Activated CD4-positive, alpha-beta memory T cell treated with anti-CD3 and anti-CD28 coated beads, Interleukin-2, amount 10 ng/mL, durations not matched to agents 7 days and 5 days (primary cell): ENCODE measurements at regions not wholly inside any gene's neighbourhood (a gene's known extent, or its start where the extent isn't known, plus 50 kb on each side); places are given as distances from the start of the nearest gene placed in this dataset.
A peak's percentile ranks its signal among the peaks of the same experiment; 100 is the strongest.
"Not testable (repeated sequence)": the region's sequence is repeated elsewhere in the genome, so short reads cannot be mapped to it uniquely, and the experiment has no call there.

Experiments used
- CTCF ChIA-PET: fragments of 350-600 bp; sonication (Branson Sonifier 250); formaldehyde crosslinking; loops from one replicate; lab custom pipeline; 2021; ENCODE audit warnings: antibody characterized with exemption, inconsistent platforms; lab: Charles Lee
- POLR2A ChIA-PET: fragments of 350-600 bp; sonication (Branson Sonifier 250); formaldehyde crosslinking; loops from one replicate; lab custom pipeline; 2021; ENCODE audit warnings: antibody characterized with exemption; lab: Charles Lee
- DNase-seq: peaks from one replicate; pipeline ENCODE4 v3.0.0-alpha.2; 2020
- H3K27ac Mint-ChIP-seq: one replicate; pipeline ENCODE4 v1.8.0; 2021; ENCODE audit warnings: mild to moderate bottlenecking, mixed read lengths
- H3K27me3 Mint-ChIP-seq: one replicate; pipeline ENCODE4 v1.8.0; 2021; ENCODE audit warnings: mixed read lengths
- H3K36me3 Mint-ChIP-seq: one replicate; pipeline ENCODE4 v1.8.0; 2021; ENCODE audit warnings: low read depth, mixed read lengths
- H3K4me1 Mint-ChIP-seq: one replicate; pipeline ENCODE4 v1.8.0; 2021; ENCODE audit warnings: mixed read lengths
- H3K4me3 Mint-ChIP-seq: one replicate; pipeline ENCODE4 v1.8.0; 2021; ENCODE audit warnings: mild to moderate bottlenecking, mixed read lengths
- H3K9me3 Mint-ChIP-seq: one replicate; pipeline ENCODE4 v1.8.0; 2021; ENCODE audit warnings: mixed read lengths

DNA sequence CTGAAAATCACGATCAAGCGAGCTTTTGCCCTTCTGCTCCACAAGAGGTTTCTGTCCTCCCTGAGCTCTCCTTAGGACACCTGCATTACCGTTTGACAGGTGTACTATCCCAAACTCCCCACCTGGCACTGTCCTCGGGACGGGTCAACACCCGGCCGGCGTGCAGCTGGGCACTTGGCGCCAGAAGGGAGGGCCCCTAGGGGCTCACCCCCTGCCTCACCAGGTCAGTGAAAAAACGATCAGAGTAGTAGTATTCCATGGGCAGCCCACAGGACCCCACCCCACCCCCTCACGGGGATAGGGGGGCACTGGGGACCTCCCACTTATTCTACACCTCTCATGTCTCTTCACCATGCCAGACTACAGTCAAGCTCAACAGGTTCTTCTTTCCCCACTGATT, 117.6 kb upstream of the ANKRD30BL start:
- Mint-ChIP-seq H3K27ac (no peak overlapping the region), H3K27me3 (no peaks in the 10 kb centered on the region), H3K4me3 (no peak overlapping the region), H3K9me3 (peaks cover 30% of the 10 kb centered on the region), H3K4me1 (no peaks in the 10 kb centered on the region), H3K36me3 (no peaks in the 10 kb centered on the region)
- no peak for DNase-seq
- ChIA-PET POLR2A (no interaction called here), CTCF (no interaction called here)

DNA sequence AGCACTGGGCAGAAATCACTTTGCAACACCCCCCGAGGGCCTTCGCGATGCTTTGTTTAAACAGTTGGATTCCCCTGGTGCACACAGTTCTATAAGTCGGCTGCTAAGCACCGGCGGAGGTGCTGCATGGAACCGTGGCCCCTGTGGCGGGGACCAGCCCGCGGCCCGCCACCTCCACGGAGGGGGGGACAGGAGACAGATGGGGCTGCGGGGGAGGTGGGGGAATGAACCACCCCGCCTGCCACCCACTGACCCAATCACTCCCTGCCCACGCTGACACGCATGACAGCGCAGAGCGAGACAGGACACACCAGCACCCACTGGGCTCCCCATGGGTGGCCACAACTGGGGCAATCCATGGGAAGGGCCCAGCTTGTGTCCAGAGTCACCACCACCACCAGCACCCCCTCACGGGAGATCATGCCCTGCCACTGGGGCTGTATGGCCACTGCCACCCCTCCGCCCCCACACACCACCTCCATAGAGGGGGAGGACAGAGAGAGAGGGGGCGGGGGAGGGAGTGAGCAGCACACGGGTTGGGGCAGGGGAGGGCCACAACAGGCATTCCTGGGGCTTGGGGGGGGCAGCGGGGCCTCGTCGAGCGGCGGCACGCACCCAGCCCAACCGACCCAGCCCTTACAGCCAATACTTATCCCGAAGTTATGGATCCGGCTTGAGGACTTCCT, 118.3 kb upstream of the ANKRD30BL start:
- H3K27ac Mint-ChIP-seq, result no peak overlapping the region
- ChIA-PET POLR2A (no interaction called here), CTCF (no interaction called here)
- no peaks in the 10 kb centered on the region for H3K36me3 Mint-ChIP-seq
- H3K9me3 Mint-ChIP-seq, result peaks cover 30% of the 10 kb centered on the region
- DNase-seq, result no peak
- no peak overlapping the region for H3K4me3 Mint-ChIP-seq
- H3K27me3 Mint-ChIP-seq, result no peaks in the 10 kb centered on the region
- no peaks in the 10 kb centered on the region for H3K4me1 Mint-ChIP-seq

DNA sequence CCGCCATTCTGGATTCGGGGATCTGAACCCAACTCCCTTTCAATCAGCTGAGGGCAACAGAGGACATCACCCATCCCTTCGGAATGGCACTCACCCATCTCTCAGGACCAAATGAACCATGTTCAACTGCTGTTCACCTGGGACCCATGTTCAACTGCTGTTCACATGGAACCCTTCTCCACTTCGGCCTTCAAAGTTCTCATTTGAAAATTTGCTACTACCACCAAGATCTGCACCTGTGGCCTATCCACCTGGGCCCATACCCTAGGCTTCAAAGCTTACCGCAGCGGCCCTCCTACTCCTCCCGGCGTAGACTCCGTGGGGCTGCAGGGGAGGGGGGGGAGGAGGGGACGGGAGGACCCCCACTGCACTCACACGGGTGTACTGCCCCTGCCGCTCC, 119.2 kb upstream of the ANKRD30BL start:
- POLR2A ChIA-PET, result no interaction called here
- Mint-ChIP-seq H3K4me3 (no peak overlapping the region), H3K27me3 (no peaks in the 10 kb centered on the region), H3K36me3 (no peaks in the 10 kb centered on the region), H3K27ac (no peak overlapping the region), H3K4me1 (no peaks in the 10 kb centered on the region), H3K9me3 (peaks cover 30% of the 10 kb centered on the region)
- CTCF ChIA-PET, result no interaction called here
- no peak for DNase-seq

DNA sequence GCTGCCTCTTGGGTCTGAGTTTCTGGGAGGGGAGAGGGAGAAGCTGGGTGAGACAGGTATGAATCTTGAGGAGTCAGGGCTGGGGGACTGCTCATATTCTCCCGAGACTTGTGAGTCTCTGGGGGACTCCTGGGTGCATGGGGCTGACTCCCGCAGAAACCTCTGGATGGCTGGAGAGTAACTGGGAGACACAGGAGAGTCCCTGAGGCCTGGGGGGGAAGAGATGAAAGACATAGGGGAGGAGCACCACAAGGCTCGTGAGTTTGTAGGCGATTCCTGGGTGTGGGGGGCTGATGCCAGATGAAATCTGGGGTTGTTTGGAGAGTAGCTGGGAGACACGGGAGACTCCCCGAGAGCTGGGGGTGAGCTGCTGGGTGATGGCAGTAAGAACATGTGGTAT, 120.4 kb upstream of the ANKRD30BL start:
- POLR2A ChIA-PET, H3K27me3 Mint-ChIP-seq, CTCF ChIA-PET, DNase-seq, H3K4me1 Mint-ChIP-seq, H3K27ac Mint-ChIP-seq, H3K4me3 Mint-ChIP-seq, H3K36me3 Mint-ChIP-seq: not testable (repeated sequence)
- peaks cover 22% of the 10 kb centered on the region for H3K9me3 Mint-ChIP-seq

DNA sequence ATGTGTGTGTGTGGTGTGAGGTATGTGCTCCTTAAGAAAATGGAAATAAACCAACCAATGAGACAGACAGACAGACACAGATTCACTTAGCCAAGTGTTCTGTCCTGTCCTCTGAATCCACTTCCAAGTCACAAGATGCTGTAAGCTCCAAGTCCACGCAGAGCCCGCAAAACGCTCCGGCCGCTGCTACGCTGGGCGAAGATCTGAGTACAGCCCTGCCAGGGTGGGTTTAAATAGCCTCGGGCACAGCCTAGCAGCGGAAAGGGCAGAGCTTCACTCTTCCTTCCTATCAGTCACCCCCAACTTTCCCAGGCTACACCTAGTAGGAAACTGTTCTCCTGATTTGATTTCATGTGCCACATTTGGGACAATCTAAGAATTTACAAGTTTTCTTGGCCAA, 121.2 kb upstream of the ANKRD30BL start:
- no peak overlapping the region for H3K4me3 Mint-ChIP-seq
- no peaks in the 10 kb centered on the region for H3K4me1 Mint-ChIP-seq
- H3K27me3 Mint-ChIP-seq, result no peaks in the 10 kb centered on the region
- H3K9me3 Mint-ChIP-seq, result peaks cover 19% of the 10 kb centered on the region
- H3K27ac Mint-ChIP-seq, result no peak overlapping the region
- no peaks in the 10 kb centered on the region for H3K36me3 Mint-ChIP-seq
- ChIA-PET POLR2A (no interaction called here), CTCF (no interaction called here)
- DNase-seq, result no peak

DNA sequence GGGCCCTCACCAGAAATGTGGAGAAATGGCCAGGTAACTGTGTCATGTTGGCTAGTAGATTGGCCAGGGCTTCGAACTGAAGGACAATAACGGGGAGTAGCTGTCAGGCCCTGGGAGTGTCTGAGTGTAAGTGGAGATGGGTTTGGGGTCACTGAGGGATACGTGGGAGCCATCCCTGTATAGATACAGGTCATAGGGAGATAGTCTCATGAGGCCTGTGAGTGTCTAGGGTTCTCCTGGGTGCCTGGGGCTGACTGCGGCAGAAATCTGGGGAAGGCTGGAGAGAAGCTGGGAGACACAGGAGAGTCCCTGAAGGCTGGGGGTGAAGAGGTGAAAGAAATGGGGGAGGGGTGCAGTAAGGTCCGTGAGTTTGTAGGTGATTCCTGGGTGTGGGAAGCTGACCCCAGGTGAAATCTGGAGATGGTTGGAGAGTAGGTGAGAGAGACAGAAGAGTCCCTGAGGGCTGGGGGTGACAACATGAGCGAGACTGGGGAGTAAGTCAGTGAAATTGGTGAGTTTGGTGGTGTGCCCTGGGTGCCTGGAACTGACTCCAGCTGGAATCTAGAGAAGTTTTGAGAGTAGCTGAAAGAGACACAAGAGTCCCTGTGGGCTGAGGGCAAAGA, 124.6 kb upstream of the ANKRD30BL start:
- H3K36me3 Mint-ChIP-seq, H3K27me3 Mint-ChIP-seq, H3K27ac Mint-ChIP-seq, H3K4me1 Mint-ChIP-seq, H3K9me3 Mint-ChIP-seq, H3K4me3 Mint-ChIP-seq, CTCF ChIA-PET, POLR2A ChIA-PET, DNase-seq: not testable (repeated sequence)

DNA sequence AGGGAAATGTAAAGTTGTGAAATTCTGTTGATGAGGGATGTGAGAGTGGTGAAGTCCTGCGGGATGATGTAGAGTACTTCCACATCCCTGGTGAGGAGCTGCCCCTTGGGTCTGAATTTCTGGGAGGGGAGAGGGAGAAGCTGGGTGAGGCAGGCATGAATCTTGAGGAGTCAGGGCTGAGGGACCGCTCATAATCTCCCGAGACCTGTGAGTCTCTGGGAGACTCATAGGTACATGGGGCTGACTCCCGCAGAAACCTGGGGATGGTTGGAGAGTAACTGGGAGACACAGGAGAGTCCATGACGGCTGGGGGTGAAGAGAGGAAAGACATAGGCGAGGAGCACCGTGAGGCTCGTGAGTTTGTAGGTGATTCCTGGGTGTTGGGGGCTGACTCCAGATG, 126.2 kb upstream of the ANKRD30BL start:
- CTCF ChIA-PET, result not testable (repeated sequence)

DNA sequence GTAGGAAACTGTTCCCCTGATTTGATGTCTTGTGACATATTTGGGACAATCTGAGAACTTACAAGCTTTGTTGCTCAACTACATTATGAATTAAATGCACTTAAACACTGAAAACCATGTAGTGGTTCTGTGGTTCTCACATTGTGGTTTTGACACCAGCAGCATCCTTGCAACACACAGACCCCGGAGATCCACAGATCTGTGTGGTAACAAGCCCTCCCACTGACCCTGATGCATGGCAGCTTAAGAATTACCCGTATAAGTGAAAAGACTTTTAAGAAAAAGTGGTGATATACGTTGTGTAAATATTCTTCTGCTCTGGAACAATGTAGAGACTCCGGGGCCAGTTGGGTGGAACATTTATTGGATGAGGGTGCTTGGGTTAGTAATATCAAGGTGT, 127.4 kb upstream of the ANKRD30BL start:
- H3K27me3 Mint-ChIP-seq, H3K4me1 Mint-ChIP-seq, CTCF ChIA-PET, POLR2A ChIA-PET, H3K9me3 Mint-ChIP-seq, H3K36me3 Mint-ChIP-seq, H3K27ac Mint-ChIP-seq, H3K4me3 Mint-ChIP-seq, DNase-seq: not testable (repeated sequence)

More for the DNA sequence above, 126.2 kb upstream of the ANKRD30BL start:
- H3K36me3 Mint-ChIP-seq, H3K4me1 Mint-ChIP-seq, H3K27ac Mint-ChIP-seq, H3K4me3 Mint-ChIP-seq, H3K27me3 Mint-ChIP-seq, DNase-seq, POLR2A ChIA-PET, H3K9me3 Mint-ChIP-seq: not testable (repeated sequence)

DNA sequence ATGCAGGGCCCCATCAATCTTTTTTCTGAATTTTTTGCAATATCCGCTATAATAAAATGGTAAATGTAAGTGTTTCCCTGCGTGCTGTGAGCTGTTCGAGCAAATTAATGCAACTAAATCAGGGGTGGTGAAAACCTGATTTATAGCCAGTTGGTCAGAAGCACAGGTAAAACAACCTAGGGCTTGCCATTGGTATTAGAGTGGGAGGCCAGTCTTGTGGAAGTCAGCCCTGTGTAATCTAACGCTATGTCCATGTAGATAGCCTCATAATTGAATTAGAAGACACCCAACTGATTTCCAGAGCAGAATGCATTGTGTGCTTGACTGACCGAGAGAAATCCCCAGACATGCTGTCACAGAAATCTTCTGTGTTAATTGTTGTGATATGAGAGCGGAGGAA, 126.8 kb upstream of the GPR39 start:
- DNase-seq, result not testable (repeated sequence)

DNA sequence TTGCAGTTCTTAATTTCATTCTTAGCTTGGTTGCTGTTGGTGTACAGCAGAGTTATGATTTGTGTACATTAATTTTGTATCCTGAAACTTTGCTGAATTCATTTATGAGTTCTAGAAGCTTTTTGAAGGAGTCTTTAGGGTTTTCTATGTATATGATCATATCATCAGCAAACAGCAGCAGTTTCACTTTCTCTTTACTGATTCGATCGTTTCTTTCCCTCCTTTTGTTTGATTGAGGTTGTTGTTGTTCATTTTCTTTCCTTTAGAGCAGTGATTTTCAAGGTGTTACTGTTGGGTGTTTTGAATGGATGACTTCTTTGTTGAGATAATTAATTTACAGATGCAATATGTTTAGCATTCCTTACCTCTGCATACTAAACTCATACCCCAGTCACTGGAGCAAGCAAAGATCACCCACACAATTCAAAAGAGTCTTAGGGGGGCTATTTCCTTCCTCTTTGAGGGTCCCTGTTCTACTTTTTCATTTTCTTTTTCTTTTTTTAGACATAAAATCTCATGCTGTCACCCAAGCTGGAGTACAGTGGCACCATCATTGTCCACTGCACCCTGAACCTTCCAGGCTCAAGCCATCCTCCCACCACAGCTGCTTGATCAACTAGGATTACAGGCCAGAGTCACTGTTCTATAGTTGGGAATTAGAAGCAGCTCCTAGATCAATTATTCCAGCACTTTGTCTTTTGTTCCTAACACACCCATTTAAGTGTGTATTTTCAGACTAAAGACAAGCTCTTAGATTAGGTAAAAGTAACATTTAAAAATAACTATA, 115.8 kb upstream of the GPR39 start:
- H3K36me3 Mint-ChIP-seq, H3K9me3 Mint-ChIP-seq, DNase-seq, H3K27me3 Mint-ChIP-seq, H3K4me1 Mint-ChIP-seq, POLR2A ChIA-PET, CTCF ChIA-PET: not testable (repeated sequence)
- peak overlapping the region; percentile 70 for H3K4me3 Mint-ChIP-seq
- peak overlapping the region; percentile 49 for H3K27ac Mint-ChIP-seq

More for the DNA sequence above, 126.8 kb upstream of the GPR39 start:
- POLR2A ChIA-PET, H3K27ac Mint-ChIP-seq, H3K27me3 Mint-ChIP-seq, H3K4me1 Mint-ChIP-seq, H3K9me3 Mint-ChIP-seq, CTCF ChIA-PET, H3K36me3 Mint-ChIP-seq, H3K4me3 Mint-ChIP-seq: not testable (repeated sequence)

DNA sequence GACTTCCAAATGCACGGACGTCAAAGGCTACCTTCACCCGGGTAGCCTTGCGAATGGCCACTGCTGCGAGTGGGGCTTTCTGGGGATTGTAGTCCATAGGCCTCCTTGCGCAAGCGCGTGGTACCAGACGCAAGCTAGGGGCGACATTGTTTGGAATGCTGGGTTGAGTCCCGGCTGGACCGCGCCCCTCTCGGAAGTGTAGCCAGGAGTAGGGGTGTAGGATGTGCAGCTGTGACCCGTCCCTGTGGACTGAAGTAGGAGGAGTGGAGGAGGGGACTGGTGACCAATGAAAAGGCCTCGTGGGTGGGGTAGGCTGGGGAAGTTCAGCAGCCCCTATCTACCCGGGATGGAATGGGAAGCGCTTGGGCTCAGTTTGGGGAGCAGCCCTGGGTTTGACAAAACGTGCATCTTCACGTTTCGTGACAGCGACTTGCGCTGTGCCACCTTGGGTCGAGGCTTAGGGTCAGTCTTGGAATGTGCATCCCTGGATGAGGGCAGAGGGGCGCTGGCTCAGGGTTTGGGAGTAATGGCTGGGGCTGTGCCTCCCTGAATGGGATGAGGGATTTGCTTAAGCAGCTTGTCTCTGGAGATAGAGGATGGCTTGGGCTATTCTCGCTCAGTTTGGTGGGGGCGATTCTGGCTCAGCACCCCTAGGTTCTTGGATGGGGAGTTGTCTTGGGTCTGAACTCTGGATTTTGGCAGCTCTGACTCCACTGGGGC, 111.8 kb upstream of the GPR39 start:
- H3K27me3 Mint-ChIP-seq, DNase-seq, CTCF ChIA-PET, H3K4me1 Mint-ChIP-seq, POLR2A ChIA-PET, H3K4me3 Mint-ChIP-seq, H3K27ac Mint-ChIP-seq, H3K36me3 Mint-ChIP-seq, H3K9me3 Mint-ChIP-seq: not testable (repeated sequence)

DNA sequence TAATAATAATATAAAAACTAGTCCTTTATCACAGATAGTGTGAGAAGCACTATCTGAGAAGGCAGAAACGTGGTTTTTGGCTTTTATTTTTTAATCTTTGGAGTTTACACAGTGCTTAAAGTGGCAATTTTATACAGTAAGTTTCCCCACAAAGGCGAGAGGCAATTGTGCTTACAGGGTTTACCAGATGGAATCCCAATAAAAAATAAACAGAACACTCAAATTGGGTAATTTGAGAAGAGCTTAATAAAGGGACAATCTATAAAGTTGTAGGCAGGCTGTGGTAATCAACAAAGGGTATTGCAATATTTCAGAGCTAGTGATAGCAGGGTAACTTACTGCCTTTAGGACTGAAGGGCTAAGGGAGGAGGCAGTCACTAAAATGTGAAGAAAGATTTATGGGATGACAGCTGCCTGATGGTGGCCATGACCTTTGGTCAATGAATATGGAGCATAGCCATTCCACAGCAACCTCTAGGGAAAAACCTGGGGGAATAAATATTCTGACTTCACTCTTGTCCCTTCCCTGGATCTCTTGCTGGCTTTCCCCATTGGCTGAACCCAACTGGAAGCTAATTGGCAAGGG, 108.9 kb upstream of the GPR39 start:
- H3K27me3 Mint-ChIP-seq, H3K36me3 Mint-ChIP-seq, H3K4me1 Mint-ChIP-seq, DNase-seq, POLR2A ChIA-PET, H3K4me3 Mint-ChIP-seq, H3K27ac Mint-ChIP-seq, H3K9me3 Mint-ChIP-seq, CTCF ChIA-PET: not testable (repeated sequence)

DNA sequence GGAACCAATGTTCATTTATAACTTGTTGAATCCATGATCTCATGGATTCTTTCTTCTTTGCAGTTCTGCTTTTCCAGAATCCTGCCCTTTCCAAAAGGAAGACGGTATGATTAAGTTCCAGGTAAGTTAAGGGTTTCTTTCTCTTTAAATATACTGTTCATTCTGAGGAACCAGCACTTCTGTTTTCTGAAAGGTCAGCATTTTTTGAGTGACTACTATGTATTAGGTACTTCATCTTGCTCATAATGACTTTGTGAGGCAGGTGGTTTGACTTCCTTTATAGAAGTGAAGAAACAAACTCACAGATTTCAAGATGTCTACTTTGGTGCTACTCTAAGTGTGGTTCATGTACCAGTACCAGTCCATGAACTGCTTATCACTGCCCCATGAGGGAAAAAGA, 107.4 kb upstream of the GPR39 start:
- H3K9me3 Mint-ChIP-seq, H3K4me3 Mint-ChIP-seq, POLR2A ChIA-PET, CTCF ChIA-PET, H3K27ac Mint-ChIP-seq, H3K36me3 Mint-ChIP-seq, H3K27me3 Mint-ChIP-seq, DNase-seq, H3K4me1 Mint-ChIP-seq: not testable (repeated sequence)
